ENCODE measurements at regions not wholly inside any gene's neighbourhood (a gene's known extent, or its start where the extent isn't known, plus 50 kb on each side); places are given as distances from the start of the nearest gene placed in this dataset.
"Not testable (repeated sequence)": the region's sequence is repeated elsewhere in the genome, so short reads cannot be mapped to it uniquely, and the experiment has no call there.

GRCh38 chr16:32740766-32741499 lies 65.0 kb upstream of the TP53TG3 start:
- H3K27me3 ChIP-seq; H3K4me1 ChIP-seq; intact Hi-C loops (cut with DNase I); H3K27ac ChIP-seq; DNase-seq; H3K36me3 ChIP-seq; H3K4me3 ChIP-seq; H3K9me3 ChIP-seq: not testable (repeated sequence)
- 0 to 80% (median 60%) methylated on average over 1 to 5 of the region's 60 CpGs for WGBS, 4 donors
- ATAC-seq: peak in 2 of 4 donors; percentile 22 to 39

All from heart left ventricle (tissue), 16 donors.